GM12878 (cell line): ENCODE measurements at regions not wholly inside any gene's neighbourhood (a gene's known extent, or its start where the extent isn't known, plus 50 kb on each side); places are given as distances from the start of the nearest gene placed in this dataset.

Experiments
- ATAC-seq: fragments of 200-7000 bp; cut with Tn5 transposase; 3 replicates; pipeline ENCODE4 v1.9.1; 2020; ENCODE audit warnings: mild to moderate bottlenecking, moderate library complexity
- BruUV-seq: library from RNA; stranded (reverse); fragments of 400-500 nt; replicated peaks from 2 replicates; lab custom pipeline; 2021; lab: Mats Ljungman, UMichigan
- CTCF ChIA-PET: fragments of 300-600 bp; sonication (Branson Sonifier 250); formaldehyde crosslinking; extraction: SDS; loops from one replicate; lab custom pipeline; 2021; ENCODE audit warnings: inconsistent platforms; lab: Yijun Ruan, JAX
- POLR2A ChIA-PET: fragments of 350-600 bp; formaldehyde crosslinking; extraction: SDS; loops from one replicate; lab custom pipeline; 2021; ENCODE audit warnings: inconsistent platforms; lab: Charles Lee
- RAD21 ChIA-PET: fragments of 300-600 bp; sonication (Branson Sonifier 250); formaldehyde crosslinking; loops from one replicate; lab custom pipeline; 2023; ENCODE audit warnings: antibody characterized with exemption; ENCODE audit not compliant: unreplicated experiment; lab: Charles Lee
- SMC1A ChIA-PET: fragments of 300-600 bp; sonication (Branson Sonifier 250); formaldehyde crosslinking; loops from one replicate; lab custom pipeline; 2023; ENCODE audit not compliant: unreplicated experiment, uncharacterized antibody; lab: Charles Lee
- DNase-seq: peaks from one replicate; pipeline ENCODE4 v3.0.0-alpha.2; 2011; ENCODE audit warnings: low read depth, low spot score
- FAIRE-seq: peaks from 3 replicates; lab custom pipeline; 2011; peaks lifted over from hg19 to GRCh38; lab: Jason Lieb, UNC
- H2AFZ ChIP-seq: 2 replicates; pipeline ENCODE4 v1.6.0; 2011; ENCODE audit warnings: low read depth, low read length, control low read depth; ENCODE audit not compliant: control insufficient read depth
- H3K27ac ChIP-seq: 2 replicates; pipeline ENCODE4 v1.5.1; 2011; ENCODE audit warnings: control low read depth; ENCODE audit not compliant: control insufficient read depth, insufficient read depth
- H3K27me3 ChIP-seq, 2 experiments: replicated peaks in 1 of 2; 2 replicates each; pipeline versions ENCODE4 v1.6.0 to v1.6.1; 2011; ENCODE audit warnings: low read length in 1 of 2; ENCODE audit not compliant: control insufficient read depth in 2 of 2, insufficient read depth in 2 of 2
- H3K36me3 ChIP-seq, 2 experiments: 2 replicates each; pipeline ENCODE4 v1.5.1; 2011; ENCODE audit warnings: low read length in 1 of 2; ENCODE audit not compliant: control insufficient read depth in 2 of 2, insufficient read depth in 2 of 2
- H3K4me1 ChIP-seq: 2 replicates; pipeline ENCODE4 v1.6.1; 2011; ENCODE audit warnings: mild to moderate bottlenecking, low read length, moderate library complexity, mixed read lengths; ENCODE audit not compliant: control insufficient read depth, insufficient read depth
- H3K4me2 ChIP-seq: 2 replicates; pipeline ENCODE4 v1.6.0; 2011; ENCODE audit warnings: control low read depth; ENCODE audit not compliant: control insufficient read depth, insufficient read depth
- H3K4me3 ChIP-seq: fragments of 200-600 bp; sonication (generic); 2 replicates; pipeline ENCODE4 v1.5.1; 2016
- H3K79me2 ChIP-seq: 2 replicates; pipeline ENCODE4 v1.6.0; 2011; ENCODE audit warnings: low read length; ENCODE audit not compliant: control insufficient read depth, insufficient read depth
- H3K9ac ChIP-seq: 2 replicates; pipeline ENCODE4 v1.8.0; 2011; ENCODE audit warnings: low read length, control low read depth, mixed read lengths; ENCODE audit not compliant: control insufficient read depth, insufficient read depth
- H3K9me3 ChIP-seq: replicated peaks from 3 replicates; pipeline ENCODE4 v1.5.1; 2011; ENCODE audit warnings: mild to moderate bottlenecking, low read length; ENCODE audit not compliant: control insufficient read depth, insufficient read depth
- H4K20me1 ChIP-seq: 2 replicates; pipeline ENCODE4 v1.6.0; 2011; ENCODE audit not compliant: control insufficient read depth, insufficient read depth
- CHD1 ChIP-seq: IDR thresholded peaks from 2 replicates; pipeline ENCODE4 v1.6.1; 2012; ENCODE audit warnings: low read depth, low read length, improper control_type of control experiment
- CHD4 ChIP-seq: fragments of 200-600 bp; sonication (generic); IDR thresholded peaks from 2 replicates; pipeline ENCODE4 v1.6.1; 2016; ENCODE audit warnings: mild to moderate bottlenecking
- EGR1 ChIP-seq, 2 experiments: IDR thresholded peaks; 1 replicate in 1 of 2; 2 replicates in 1 of 2; pipeline ENCODE4 v1.6.1; 2011 to 2012; ENCODE audit warnings: low read depth in 2 of 2, low read length in 2 of 2, borderline replicate concordance in 1 of 2, mild to moderate bottlenecking in 1 of 2, moderate library complexity in 1 of 2
- EP300 ChIP-seq, 2 experiments: fragments of 150-350 bp in 1 of 2; IDR thresholded peaks; 2 replicates each; pipeline ENCODE4 v1.6.1; 2011 to 2012; ENCODE audit warnings: low read depth in 2 of 2, low read length in 2 of 2, borderline replicate concordance in 1 of 2, improper control_type of control experiment in 1 of 2, inconsistent platforms in 1 of 2; ENCODE audit not compliant: control insufficient read depth in 1 of 2
- HDAC2 ChIP-seq: fragments of 200-600 bp; sonication (generic); IDR thresholded peaks from 2 replicates; pipeline ENCODE4 v1.6.1; 2017
- IRF4 ChIP-seq: IDR thresholded peaks from 2 replicates; pipeline ENCODE4 v1.6.1; 2011; ENCODE audit warnings: low read depth, low read length
- MTA3 ChIP-seq: IDR thresholded peaks from 2 replicates; pipeline ENCODE4 v1.6.1; 2012; ENCODE audit warnings: low read length, inconsistent platforms, borderline replicate concordance
- MYB ChIP-seq: fragments of 150-350 bp; IDR thresholded peaks from 2 replicates; pipeline ENCODE4 v1.6.1; 2014; ENCODE audit warnings: mild to moderate bottlenecking, low read depth, low read length, borderline replicate concordance
- MYC ChIP-seq: IDR thresholded peaks from 2 replicates; pipeline ENCODE4 v1.6.1; 2011; ENCODE audit warnings: mild to moderate bottlenecking, low read length, moderate library complexity, inconsistent platforms; ENCODE audit not compliant: insufficient read depth, insufficient replicate concordance, insufficient read length, severe bottlenecking
- NR2C1 ChIP-seq: fragments of 450-650 bp; IDR thresholded peaks from 2 replicates; pipeline ENCODE4 v1.6.1; 2017; ENCODE audit warnings: antibody characterized with exemption, mild to moderate bottlenecking, moderate library complexity
- RCOR1 ChIP-seq: conservative IDR thresholded peaks from 2 replicates; pipeline ENCODE4 v1.6.1; 2012; ENCODE audit warnings: low read depth, low read length, improper control_type of control experiment
- TBL1XR1 ChIP-seq: IDR thresholded peaks from 2 replicates; pipeline ENCODE4 v1.6.1; 2012; ENCODE audit warnings: low read depth, low read length, improper control_type of control experiment
- YBX1 ChIP-seq: fragments of 450-650 bp; IDR thresholded peaks from 2 replicates; pipeline ENCODE4 v1.6.1; 2016; ENCODE audit warnings: antibody characterized with exemption
- WGBS: methylation state at CpG from one replicate; pipeline ENCODE4 v1.1.6; 2016; ENCODE audit warnings: low lambda C conversion rate; ENCODE audit not compliant: insufficient replicate concordance, insufficient coverage; ENCODE audit errors: missing lambda C conversion rate; 5-methylcytosine and 5-hydroxymethylcytosine counted together
- in situ Hi-C: fragments of 300-500 bp; cut with MboI; formaldehyde crosslinking; loops from 9 replicates; pipeline ENCODE4 v1.14.3; 2018; ENCODE audit warnings: mixed read lengths
- intact Hi-C: fragments of 100-400 bp; cut with micrococcal nuclease; formaldehyde crosslinking; loops from one replicate; pipeline ENCODE4 v1.14.2; 2022; ENCODE audit not compliant: unreplicated experiment
- TF ChIP-seq, protein P1 (sequence below): fragments of 450-650 bp; IDR thresholded peaks from 2 replicates; pipeline ENCODE4 v1.6.1; 2017; ENCODE audit warnings: mild to moderate bottlenecking
- TF ChIP-seq, protein P2 (sequence below): fragments of 150-350 bp; IDR thresholded peaks from 2 replicates; pipeline ENCODE4 v1.6.1; 2016; ENCODE audit warnings: low read depth, low read length

DNA sequence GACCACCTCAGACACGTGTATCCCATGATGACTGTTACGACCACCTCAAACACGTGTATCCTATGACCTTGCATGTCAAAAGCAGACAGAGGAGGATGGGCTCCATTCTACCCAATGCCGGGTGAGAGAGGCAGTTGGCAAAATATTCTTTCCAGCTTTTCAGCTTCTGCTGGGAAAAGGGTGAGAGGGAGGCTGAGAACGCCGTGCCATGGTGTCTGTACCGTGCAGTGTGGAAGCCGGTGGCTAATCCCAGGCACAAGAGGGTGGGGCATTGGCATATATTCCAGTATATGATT is 1478.4 kb downstream of the TBC1D22A start (continued):
- no peak for TF ChIP-seq RCOR1
- TF ChIP-seq EGR1 (IDR thresholded peaks at IDR 0.05; ENCODE audit: borderline replicate concordance in 1 of 2, low read depth in 2 of 2, low read length in 2 of 2) = no peak
- TF ChIP-seq TBL1XR1 = no peak
- TF ChIP-seq, protein P1, sequence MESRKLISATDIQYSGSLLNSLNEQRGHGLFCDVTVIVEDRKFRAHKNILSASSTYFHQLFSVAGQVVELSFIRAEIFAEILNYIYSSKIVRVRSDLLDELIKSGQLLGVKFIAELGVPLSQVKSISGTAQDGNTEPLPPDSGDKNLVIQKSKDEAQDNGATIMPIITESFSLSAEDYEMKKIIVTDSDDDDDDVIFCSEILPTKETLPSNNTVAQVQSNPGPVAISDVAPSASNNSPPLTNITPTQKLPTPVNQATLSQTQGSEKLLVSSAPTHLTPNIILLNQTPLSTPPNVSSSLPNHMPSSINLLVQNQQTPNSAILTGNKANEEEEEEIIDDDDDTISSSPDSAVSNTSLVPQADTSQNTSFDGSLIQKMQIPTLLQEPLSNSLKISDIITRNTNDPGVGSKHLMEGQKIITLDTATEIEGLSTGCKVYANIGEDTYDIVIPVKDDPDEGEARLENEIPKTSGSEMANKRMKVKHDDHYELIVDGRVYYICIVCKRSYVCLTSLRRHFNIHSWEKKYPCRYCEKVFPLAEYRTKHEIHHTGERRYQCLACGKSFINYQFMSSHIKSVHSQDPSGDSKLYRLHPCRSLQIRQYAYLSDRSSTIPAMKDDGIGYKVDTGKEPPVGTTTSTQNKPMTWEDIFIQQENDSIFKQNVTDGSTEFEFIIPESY = no peak
- no peak for TF ChIP-seq EP300 (IDR thresholded peaks at IDR 0.05; ENCODE audit: borderline replicate concordance in 1 of 2, control insufficient read depth in 1 of 2, low read depth in 2 of 2, low read length in 2 of 2)
- TF ChIP-seq YBX1 = no peak
- TF ChIP-seq, all 136 proteins: peak for 0

DNA sequence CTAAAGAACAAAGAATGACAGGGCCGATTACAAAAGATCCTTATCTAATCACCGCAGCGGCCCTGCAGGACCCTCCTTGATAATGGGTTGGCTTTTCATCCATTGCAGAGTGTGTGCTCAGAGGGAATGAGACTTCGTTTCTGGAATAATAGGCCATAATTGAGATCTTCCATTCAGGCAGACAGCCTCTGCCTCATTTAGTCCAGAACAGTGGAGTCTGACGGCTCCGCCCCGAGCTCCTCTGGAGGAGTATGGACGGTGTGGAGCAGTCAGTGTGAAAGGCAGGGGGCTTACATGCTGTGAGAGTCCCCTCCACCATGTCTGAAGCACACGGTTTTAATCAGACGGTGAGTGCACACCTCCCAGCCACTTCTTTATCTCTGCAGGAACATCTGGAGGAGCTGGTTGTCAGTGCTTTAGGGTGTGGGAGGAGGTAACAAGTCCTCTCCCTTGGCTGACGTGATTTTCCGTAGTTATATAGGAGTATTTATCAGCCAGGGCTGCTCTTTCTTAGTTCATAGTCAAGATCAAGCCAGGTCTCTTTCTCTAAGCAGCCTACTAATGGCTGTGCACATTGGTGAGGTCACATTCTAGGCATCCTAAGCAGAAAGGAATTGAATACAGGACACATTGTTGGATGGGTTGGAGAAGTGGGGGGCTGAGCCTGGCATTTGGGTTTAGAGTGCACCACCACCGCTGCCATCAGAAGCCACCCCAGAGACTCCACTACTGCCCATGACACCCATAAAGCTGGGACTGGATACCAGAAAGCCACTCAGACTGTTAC is 1477.9 kb downstream of the TBC1D22A start:
- in situ Hi-C loops (no loop called here), intact Hi-C loops (no loop called here)
- no TSS peak for BruUV-seq
- H3K27me3 ChIP-seq = no peaks in the 10 kb centered on the region
- H3K36me3 ChIP-seq = no peaks in the 10 kb centered on the region
- FAIRE-seq (no peak), ATAC-seq (no peak), DNase-seq (no peak)
- H3K9ac ChIP-seq = no peak overlapping the region
- RAD21 ChIA-PET = no interaction called here
- TF ChIP-seq MYC (no peak), MTA3 (no peak), MYB (no peak), NR2C1 (no peak), HDAC2 (no peak), CHD4 (no peak), CHD1 (no peak), IRF4 (no peak)
- TF ChIP-seq, protein P2, sequence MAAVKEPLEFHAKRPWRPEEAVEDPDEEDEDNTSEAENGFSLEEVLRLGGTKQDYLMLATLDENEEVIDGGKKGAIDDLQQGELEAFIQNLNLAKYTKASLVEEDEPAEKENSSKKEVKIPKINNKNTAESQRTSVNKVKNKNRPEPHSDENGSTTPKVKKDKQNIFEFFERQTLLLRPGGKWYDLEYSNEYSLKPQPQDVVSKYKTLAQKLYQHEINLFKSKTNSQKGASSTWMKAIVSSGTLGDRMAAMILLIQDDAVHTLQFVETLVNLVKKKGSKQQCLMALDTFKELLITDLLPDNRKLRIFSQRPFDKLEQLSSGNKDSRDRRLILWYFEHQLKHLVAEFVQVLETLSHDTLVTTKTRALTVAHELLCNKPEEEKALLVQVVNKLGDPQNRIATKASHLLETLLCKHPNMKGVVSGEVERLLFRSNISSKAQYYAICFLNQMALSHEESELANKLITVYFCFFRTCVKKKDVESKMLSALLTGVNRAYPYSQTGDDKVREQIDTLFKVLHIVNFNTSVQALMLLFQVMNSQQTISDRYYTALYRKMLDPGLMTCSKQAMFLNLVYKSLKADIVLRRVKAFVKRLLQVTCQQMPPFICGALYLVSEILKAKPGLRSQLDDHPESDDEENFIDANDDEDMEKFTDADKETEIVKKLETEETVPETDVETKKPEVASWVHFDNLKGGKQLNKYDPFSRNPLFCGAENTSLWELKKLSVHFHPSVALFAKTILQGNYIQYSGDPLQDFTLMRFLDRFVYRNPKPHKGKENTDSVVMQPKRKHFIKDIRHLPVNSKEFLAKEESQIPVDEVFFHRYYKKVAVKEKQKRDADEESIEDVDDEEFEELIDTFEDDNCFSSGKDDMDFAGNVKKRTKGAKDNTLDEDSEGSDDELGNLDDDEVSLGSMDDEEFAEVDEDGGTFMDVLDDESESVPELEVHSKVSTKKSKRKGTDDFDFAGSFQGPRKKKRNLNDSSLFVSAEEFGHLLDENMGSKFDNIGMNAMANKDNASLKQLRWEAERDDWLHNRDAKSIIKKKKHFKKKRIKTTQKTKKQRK = no peak
- no peaks in the 10 kb centered on the region; the same call in 2 of the 3 replicates for H3K9me3 ChIP-seq
- H3K27ac ChIP-seq = no peak overlapping the region
- WGBS = 26% methylated on average over 13 of the region's 13 CpGs
- no peaks in the 10 kb centered on the region for H3K79me2 ChIP-seq
- no peaks in the 10 kb centered on the region for H3K4me1 ChIP-seq
- H4K20me1 ChIP-seq = no peaks in the 10 kb centered on the region
- POLR2A ChIA-PET = no interaction called here
- CTCF ChIA-PET = no interaction called here
- SMC1A ChIA-PET = no interaction called here
- H3K4me3 ChIP-seq = no peak overlapping the region
- no peak overlapping the region for H3K4me2 ChIP-seq
- no peak overlapping the region for H2AFZ ChIP-seq
